GM12801 (cell line): ENCODE measurements at regions not wholly inside any gene's neighbourhood (a gene's known extent, or its start where the extent isn't known, plus 50 kb on each side); places are given as distances from the start of the nearest gene placed in this dataset.

Source experiments
- TF ChIP-seq, protein P1 (sequence below): IDR thresholded peaks from one replicate; pipeline ENCODE4 v1.5.1; 2011; ENCODE audit warnings: control low read depth; ENCODE audit not compliant: insufficient read length; ENCODE audit errors: extremely low read depth

DNA sequence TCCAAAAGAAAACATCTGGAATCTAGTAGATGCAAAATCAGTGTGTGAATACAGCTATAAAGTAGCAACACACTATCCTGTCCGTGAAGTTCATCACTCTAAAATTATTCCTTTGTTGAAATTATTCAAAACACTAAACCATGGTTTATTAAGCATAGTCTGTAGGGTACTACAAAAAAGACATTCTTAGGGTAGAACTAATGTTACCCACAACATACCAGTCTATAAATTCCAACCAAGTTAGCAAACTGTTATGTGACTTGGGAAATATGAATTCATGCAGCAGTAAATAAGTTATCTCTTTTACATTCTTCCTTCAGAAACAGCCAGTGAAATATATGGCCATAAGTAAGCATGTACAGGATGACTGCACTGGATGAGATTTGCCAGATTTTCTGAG, 580.3 kb upstream of the ADGRB3 start:
- TF ChIP-seq, protein P1, sequence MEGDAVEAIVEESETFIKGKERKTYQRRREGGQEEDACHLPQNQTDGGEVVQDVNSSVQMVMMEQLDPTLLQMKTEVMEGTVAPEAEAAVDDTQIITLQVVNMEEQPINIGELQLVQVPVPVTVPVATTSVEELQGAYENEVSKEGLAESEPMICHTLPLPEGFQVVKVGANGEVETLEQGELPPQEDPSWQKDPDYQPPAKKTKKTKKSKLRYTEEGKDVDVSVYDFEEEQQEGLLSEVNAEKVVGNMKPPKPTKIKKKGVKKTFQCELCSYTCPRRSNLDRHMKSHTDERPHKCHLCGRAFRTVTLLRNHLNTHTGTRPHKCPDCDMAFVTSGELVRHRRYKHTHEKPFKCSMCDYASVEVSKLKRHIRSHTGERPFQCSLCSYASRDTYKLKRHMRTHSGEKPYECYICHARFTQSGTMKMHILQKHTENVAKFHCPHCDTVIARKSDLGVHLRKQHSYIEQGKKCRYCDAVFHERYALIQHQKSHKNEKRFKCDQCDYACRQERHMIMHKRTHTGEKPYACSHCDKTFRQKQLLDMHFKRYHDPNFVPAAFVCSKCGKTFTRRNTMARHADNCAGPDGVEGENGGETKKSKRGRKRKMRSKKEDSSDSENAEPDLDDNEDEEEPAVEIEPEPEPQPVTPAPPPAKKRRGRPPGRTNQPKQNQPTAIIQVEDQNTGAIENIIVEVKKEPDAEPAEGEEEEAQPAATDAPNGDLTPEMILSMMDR: no peak

DNA sequence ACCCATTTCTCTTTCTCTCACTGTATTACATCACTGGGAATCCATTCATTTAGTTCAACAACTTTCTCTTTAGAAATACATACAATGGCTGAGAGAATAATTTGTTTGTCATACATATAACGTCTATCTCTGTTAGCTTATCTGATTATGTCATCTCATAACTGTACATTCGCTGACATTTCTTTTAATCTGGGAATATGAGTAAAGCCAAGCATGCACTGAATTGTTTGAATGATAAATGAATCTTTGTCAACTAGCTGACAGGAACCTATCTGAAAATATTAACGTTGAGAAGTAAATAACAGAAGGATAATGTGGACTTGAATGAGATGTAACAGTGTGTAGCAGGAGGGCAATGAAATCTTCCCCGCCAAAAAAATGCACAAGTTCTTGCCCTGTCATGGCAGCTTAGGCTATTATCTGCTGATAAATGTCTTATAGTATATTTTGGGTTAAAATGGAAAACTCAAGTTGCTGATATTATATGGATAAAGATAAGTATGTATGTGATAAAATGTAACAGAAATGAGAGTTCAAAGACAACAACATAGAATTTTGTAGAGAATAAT, 581.2 kb upstream of the ADGRB3 start:
- TF ChIP-seq, protein P1: no peak

DNA sequence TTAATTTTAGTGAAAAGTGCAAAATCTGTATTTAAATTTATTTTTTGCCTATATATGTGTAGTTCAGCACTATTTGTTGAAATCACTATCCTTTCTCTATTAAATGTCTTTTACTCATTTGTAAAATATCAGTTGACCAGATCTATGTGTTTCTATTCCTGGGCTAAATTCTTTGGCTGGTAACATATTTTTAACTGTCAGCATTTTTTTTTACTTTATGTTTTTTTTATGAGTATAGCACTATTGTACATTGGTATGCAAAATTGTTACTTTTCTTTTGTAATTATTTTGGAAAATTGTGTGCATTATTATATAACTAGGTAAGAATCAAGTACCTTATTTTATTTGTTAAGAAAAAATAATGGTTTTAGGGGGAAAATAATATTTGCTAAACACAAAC, 582.8 kb upstream of the ADGRB3 start:
- TF ChIP-seq, protein P1: no peak

DNA sequence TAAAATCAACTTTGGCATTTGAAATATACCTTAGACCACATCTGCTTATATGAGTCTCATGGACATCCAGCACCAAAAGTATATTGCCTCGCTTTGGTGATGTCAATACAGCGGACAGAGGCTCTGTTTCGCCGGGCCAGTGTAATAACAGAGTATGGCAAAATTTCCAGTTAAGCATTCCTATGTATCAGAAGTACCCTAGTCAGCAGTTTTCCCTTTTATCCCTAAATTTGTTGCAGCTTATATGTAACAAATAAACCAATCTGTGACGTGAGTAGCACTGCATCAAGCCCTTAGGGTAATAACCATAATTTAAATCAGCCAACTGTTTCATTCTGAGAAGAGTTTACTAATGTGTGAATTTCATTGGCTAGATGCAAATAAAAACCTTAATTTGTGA, 585.5 kb upstream of the ADGRB3 start:
- TF ChIP-seq, protein P1: no peak

- TF ChIP-seq, protein P1: no peak
These were observed 588.3 kb upstream of the ADGRB3 start for GRCh38 chr6:68046756-68047155.

DNA sequence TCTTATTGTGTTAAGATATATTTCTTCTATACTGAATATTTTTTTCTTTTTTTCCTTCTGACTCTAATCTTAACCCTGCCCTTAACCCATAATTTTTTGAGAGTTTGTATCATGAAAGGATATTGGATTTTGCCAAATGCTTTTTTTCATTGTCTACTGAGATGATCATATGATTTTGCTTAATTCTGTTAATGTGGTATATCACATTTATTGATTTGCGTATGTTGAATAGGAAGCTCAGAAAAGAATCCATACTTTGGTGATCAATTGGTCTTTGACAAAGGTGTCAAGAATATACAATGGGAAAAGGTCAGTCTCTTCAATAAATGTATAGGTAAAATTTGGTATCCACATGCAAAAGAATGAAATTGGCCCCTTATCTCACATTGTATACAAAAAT, 588.8 kb upstream of the ADGRB3 start:
- TF ChIP-seq, protein P1: no peak

DNA sequence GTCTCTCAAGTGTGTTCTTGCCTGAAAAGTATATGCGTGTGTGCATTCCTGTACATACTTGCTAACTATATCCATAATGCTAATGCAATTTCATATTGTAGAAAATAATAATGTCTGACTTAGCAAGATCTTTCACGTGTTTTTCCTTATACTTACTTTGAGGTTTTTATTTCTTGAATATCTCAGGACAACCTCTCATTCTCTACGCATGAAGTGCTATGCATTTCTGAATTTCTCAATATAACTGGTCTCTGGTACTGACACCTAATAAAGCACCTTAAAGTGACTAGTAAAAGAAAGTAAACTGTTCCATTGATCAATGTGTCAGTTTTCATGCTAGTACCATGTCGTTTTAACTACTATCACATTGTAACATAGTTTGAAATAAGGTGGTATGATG, 589.9 kb upstream of the ADGRB3 start:
- TF ChIP-seq, protein P1: no peak
